Stimulated activated CD4-positive, alpha-beta T cell treated with anti-CD3 and anti-CD28 coated beads, Interleukin-12 subunit alpha, Interleukin-12 subunit beta, amount 100 ng/mL, for 4 hours (primary cell): ENCODE measurements at regions not wholly inside any gene's neighbourhood (a gene's known extent, or its start where the extent isn't known, plus 50 kb on each side); places are given as distances from the start of the nearest gene placed in this dataset.
"Not testable (repeated sequence)": the region's sequence is repeated elsewhere in the genome, so short reads cannot be mapped to it uniquely, and the experiment has no call there.

Source experiments
- DNase-seq: peaks from one replicate; pipeline ENCODE4 v3.0.0-alpha.2; 2020

DNA sequence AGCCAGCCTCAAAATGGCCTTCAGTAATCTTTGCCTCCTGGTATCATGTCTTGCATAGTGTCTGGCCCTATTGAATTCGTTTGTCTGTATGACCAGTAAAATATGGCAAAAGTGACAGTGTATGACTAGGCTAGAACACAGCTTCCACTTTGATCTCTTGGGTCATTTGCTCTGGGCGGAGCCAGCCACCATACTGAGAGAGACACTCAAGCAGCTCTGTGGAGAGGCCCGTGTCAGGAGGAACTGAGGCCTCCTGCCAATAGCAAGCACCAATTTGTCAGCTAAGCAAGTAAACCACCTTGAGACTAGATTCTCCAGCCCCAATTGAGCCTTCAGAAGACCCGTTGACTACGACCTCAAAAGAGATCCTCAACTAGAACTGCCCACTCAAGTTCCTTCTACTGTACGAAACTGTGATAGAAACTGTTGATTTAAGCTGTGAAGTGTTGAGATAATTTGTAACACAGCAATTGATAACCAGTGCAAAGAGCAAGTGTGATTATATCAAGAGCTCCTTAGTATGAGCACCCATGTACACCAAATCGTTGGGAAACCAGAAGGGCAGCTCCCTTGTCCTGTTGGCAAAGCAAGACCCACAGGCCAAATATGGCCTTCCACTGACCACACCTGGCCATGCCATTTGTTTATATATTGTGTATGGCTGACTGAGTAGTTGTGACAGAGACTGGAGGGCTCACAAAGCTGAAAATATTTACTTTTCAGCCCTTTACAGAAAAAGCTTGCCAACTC lies 52.7 kb upstream of the SERBP1 start:
- no peak for DNase-seq

DNA sequence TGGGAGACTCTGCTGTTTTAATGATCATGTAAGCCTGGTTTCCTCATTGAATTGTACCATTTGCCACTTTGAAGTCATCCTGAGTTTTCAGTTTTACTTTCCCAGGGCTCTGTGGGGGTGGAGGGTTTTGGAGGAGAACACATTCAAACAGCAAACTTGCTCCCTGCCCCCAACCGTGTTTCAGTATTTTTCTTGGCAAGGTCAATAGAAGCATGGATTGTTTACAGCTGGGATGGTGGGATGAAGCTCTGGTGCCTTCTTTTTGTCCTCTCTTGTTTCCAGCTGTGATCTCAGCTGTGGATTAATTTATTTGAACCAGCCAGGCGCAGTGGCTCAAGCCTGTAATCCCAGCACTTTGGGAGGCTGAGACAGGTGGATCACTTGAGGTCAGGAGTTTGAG lies 54.3 kb upstream of the SERBP1 start:
- DNase-seq = no peak

DNA sequence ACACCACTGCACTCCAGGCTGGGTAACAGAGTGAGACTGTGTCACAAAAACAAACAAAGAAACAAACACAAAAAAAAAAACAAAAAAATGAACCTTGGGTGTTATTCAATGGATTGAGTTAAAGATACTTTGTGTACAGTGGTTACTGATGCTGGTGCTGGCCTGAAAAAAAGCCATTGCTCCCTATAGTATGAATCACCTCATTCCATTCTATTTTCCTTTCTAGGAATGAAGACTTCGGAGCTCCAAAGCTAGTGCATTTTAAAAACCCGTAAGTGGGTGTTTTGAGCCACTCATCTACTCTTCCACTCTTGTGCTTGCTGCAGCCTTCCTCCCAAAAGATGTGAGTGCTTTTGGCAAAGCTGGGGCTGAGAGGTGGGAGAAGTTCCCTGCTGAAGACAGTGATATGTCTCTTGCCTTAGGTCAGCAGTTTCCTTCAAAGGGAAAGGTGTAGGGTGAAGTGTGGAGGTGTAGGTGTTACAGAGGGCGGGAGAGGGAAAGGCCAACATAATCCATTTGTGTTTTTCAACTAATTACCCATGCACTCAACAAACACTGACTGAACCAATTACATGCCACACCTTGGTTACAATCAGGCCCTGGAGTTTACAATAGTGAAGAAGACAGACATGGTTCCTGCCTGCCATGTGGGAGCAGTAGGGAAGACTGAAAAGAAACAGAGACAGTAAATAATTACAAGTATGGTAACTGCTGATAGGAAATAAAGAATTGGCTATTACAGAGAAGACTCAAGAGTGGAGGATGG lies 55.0 kb upstream of the SERBP1 start:
- no peak for DNase-seq

DNA sequence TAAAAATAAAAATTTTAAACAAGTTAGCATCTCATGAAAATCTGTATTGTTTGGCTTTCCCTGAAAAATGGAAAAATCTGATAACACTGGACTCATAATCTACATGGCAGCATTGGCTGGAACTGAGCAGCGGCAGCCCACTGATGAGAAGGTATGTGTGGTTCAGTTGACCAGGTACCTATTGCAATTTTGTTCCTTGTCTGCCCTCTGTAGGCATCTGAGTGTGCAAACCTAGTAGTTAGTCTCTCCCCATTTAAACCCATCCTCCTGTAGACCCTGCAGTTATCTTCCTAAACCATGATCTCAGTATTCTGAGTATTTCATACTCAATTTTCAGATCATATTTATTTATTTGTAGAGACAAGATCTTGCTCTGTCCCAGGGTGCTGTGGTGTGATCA lies 59.4 kb upstream of the SERBP1 start:
- DNase-seq = peak; percentile 3

DNA sequence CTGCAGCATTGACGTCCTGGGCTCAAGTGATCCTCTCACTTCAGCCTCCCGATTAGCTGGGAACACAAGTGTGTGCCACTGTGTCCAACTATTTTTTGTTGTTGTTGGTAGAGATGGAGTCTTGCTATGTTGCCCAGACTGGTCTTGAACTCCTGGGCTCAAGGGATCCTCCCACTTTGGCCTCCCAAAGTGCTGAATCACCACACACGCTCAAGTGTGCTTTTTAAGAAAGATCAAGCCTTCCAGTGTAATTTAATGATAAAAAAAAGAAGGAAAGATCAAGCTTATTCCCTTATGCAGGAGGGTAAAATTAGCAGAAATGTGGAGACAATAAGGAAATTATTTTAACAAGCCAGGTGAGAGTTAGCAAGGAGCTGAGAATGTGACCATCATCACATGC lies 61.1 kb upstream of the SERBP1 start:
- no peak for DNase-seq

- DNase-seq = no peak
Observed at GRCh38 chr1:67493148-67493547, 62.9 kb upstream of the SERBP1 start.

GRCh38 chr1:67495327-67495726 lies 65.1 kb upstream of the SERBP1 start:
- no peak for DNase-seq

DNA sequence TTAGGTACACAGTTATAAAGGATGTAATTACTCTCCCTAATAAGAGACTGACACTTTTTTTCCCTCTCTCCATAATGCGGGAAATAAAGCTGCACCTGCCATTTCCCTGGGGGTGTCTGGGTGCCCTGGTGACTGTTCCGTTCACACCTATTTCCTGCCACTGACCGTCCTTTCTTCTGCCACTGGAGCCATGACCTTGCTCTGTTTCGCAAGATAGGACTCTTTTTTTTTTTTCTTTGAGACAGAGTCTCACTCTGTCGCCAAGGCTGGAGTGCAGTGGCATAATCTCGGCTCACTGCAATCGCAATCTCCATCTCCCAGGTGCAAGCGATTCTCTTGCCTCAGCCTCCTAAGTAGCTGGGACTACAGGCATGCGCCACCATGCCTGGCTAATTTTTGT lies 66.1 kb upstream of the SERBP1 start:
- DNase-seq = no peak

DNA sequence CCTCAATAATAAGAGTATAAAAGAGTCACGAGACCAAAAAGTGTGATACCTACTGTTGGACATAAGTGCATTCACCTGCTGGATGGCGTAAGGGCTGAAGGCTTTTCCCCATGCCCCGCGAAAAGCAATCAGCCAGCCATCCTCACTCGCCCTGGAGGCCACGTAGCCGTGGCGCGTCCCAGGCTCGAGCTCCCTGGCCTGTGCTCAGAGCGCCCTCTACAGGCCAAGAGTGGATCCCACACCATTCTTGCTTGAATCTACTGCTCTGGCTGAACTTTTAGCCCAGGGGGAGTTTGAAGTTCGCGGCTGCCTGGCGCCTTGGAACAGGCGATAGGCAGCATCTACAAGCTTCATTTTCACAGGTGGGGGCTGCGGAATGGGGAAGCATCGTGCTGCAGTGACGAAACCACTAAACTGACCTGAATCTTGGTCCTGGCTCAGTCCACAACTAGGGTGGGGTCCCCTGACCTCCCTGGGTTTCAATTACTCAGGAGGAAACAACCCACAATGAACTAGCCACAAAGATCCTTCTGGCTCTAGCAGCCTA lies 70.3 kb upstream of the SERBP1 start:
- peak; percentile 81 for DNase-seq

DNA sequence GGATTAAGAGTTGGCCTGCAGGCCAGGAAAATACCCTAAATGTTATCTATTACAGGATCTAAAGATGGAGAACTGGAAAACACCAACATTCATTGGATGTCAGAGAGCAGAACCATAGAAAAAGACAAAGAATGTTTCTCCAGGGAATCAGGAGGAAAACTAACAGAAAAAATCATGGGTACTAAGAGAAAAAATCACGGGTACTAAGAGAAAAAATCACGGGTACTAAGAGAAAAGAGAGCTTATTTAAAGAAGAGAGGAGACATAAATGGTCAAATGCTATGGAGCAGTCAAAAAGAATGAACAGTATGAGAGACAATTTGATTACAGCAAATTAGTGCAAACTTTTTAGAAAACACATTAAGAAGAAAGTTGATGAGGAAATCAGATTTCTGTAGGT lies 73.8 kb upstream of the SERBP1 start:
- DNase-seq = no peak

DNA sequence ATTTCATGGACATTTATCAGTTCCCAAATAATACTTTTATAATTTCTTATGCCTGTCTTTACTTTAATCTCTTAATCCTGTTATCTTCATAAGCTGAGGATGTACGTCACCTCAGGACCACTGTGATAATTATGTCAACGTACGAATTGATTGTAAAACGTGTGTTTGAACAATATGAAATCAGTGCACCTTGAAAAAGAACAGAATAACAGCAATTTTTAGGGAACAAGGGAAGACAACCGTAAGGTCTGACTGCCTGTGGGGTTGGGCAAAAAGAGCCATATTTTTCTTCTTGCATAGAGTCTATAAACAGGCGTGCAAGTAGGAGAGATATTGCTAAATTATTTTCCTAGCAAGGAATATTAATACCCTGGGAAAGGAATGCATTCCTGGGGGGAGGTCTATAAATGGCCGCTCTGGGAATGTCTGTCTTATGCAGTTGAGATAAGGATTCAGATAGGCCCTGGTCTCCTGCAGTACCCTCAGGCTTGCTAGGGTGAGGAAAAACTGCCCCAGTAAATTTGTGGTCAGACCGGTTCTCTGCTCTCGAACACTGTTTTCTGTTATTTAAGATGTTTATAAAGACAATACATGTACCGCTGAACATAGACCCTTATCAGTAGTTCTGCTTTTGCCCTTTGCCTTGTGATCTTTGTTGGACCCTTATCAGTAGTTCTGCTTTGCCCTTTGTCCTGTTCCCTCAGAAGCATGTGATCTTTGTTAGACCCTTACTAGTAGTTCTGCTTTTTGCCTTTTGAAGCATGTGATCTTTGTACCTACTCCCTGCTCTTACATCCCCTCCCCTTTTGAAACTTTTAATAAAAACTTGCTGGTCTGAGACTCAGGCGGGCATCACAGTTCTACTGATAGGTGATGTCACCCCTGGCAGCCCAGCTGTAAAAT lies 83.4 kb upstream of the SERBP1 start:
- DNase-seq = not testable (repeated sequence)

DNA sequence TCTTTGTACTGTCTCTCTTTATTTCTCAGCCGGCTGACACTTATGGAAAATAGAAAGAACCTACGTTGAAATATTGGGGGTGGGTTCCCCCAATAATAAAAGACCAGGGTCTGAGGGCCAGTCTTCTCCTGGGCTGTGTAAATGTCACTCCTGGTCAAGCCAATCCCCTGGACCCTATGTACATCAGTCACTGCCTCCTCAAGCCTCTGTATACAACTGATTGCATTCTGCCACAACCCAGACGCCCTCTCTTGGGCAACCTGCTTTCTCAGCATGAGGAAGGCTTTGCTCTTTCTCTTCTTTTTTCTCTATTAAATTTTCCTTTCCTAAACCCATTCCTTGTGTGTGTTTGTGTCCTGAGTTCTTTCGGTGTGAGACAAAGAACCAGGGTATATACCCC lies 84.1 kb upstream of the SERBP1 start:
- no peak for DNase-seq

- DNase-seq = no peak
Observed at GRCh38 chr1:67514786-67515185, 84.6 kb upstream of the SERBP1 start.

- no peak for DNase-seq
Observed at GRCh38 chr1:67515324-67516080, 85.3 kb upstream of the SERBP1 start.

DNA sequence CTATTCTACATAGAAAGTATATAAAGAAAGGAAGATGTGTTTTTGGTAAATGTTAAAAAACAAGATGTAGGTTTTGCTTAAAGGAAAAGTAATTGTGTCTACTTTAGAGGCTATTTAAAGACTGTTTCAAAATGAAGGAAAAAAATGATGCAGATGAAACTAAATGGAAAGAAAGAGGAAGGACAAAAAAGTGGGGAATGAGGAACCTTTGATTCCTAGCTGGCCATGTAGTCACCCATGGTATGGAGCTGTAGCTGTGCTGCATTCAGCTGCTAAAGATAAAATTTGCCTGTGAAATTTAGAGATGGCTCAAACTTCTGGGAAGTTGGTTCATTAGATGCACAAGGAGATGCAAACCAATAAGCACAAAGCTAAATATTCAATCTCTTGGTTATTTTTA lies 86.8 kb upstream of the SERBP1 start:
- DNase-seq = no peak

DNA sequence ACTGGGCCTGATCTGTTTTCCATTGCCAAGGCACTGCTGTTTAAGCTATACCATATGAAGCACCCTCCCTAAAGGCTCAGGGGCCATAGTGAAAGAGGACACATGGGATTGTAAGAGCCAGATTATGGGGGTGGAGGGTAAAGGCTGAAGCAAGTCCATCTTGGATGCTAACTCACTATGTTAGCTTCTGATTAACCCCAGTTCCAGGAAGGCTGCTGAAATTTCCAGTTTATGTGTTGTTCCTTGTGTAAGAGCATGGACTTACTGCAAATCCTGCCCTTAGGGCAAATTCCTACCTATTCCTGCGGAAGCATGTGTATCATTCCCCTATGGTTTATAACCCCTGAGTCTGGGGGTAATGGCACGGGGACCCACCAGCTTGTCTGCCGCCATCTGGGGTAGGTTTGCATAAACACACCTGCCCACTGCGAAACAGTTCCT lies 91.8 kb upstream of the SERBP1 start:
- no peak for DNase-seq

DNA sequence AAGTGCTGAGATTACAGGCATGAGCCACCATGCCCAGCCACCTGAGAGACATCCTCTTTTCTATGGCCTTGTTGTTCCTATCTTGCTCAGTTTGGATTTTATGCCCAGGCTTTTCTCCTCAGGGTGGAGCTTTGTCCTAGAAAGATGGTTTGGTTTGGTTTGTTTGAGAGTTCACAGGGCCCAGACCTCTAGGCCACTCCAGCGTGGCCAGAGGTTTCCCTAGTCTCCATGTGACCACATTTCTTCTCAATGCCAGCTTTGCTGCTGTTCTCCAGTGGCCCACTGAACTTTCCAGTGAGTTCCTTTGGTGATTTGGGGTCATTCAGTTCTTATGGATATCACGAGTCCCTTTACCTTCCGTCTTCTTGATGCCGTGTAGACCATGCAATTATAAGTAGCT lies 92.6 kb upstream of the SERBP1 start:
- no peak for DNase-seq

DNA sequence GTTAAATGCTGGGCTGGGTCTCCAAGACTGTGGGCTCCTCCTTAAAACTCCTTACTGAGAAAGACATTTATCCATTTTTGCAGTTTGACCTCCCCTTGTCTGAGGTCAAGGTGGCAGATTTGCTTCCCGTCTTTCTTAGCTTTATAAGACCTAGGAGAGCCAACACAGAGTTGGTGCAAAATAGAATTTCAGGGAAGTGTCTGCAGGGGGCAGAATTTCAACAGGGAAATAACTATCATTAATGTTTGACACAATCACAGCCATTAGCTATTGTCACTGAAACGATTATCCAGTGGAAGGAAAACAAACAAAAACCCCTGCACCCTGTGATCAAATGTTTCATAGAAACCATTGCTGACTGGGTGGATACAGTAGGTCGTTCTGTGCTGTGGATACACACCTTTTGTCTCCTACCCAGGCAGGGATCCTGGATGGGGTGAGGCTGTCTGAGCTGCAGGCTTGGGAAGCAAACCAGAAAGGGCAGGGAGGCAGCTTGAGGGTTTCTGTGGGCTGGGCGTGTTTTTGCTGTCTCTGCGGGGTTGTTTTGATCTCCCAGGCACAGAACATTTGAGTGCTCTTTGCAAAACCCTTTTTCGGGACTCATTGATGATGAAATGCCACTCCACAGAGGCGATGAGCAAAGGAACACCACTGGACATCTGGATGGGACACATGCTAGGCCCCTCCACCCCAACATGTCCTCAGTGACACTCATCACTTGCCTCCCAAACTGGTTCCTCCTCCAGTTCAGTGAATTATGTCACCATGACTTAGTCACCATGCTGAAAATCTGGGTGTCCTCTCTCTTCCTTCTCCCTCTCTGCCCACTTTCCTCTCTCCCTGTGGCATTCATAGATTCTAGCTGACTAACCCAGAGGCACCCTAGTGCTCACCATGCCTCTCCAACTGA lies 94.2 kb upstream of the SERBP1 start:
- no peak for DNase-seq

DNA sequence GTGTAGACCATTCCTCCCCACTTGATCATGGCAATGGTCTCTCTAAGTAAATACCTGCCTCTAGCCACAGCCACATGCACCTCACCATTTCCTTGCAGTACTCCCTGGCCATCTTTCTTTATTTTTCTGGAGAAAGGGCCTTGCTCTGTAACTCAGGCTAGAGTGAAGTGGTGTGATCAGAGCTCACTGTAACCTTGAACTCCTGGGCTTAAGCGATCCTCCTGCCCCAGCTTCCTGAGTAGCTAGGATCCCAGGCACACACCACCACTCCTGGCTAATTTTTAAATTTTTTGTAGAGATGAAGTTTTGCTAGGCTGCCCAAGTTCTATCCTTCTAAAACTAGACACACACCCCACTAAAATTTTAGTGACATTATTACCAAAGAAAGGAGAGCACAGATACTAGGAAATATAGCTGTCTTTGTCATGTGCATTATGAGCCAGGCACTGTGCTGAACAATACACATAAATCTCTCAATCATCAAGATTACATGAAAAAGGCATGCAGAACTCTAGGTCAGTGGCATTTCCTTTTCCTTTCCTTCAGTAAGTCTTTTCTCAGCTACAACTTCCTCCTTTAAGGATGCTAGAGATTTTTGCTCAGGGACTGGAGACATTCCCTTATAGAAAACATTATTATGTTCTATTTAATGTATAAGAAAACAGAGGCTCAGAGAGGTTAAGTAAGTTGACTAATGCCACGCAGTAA lies 95.0 kb upstream of the SERBP1 start:
- no peak for DNase-seq

GRCh38 chr1:67528141-67528540 lies 97.9 kb upstream of the SERBP1 start:
- DNase-seq = no peak

DNA sequence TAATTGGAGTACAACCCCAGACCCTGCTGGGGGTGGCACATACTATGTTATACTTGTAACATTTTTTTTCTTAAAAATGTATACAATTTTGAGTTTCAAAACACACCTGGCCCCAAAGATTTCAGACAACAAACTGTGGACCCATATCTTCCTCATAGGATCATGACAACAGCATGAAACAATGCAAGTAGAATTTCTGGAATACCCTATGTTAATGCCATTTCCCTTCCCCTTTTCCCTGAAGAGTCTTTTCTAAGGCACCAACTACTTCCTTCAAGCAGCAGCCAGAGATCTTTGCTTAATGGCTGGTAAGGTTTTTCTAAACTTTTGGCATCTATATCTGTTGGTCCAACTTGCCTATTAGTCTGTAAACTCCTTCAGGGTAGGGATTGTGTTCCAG lies 99.9 kb upstream of the SERBP1 start:
- no peak for DNase-seq
